ENCODE measurements at regions not wholly inside any gene's neighbourhood (a gene's known extent, or its start where the extent isn't known, plus 50 kb on each side); places are given as distances from the start of the nearest gene placed in this dataset.

GRCh38 chr5:71899865-71900342 lies 180.8 kb downstream of the CARTPT start:
- DNase-seq (ENCODE audit: low read depth): no peak
- no peak for TF ChIP-seq CTCF (IDR thresholded peaks at IDR 0.05; ENCODE audit: insufficient read depth, low read depth, low read length)
- H3K4me3 ChIP-seq (ENCODE audit: low read depth, low read length): no peak overlapping the region

- no peak for DNase-seq (ENCODE audit: low read depth)
- no peak for TF ChIP-seq CTCF (IDR thresholded peaks at IDR 0.05; ENCODE audit: insufficient read depth, low read depth, low read length)
Observed at GRCh38 chr5:71903808-71904207, 184.7 kb downstream of the CARTPT start.

GRCh38 chr5:71904852-71905251 lies 185.8 kb downstream of the CARTPT start:
- TF ChIP-seq CTCF (IDR thresholded peaks at IDR 0.05; ENCODE audit: insufficient read depth, low read depth, low read length): no peak
- no peak overlapping the region for H3K4me3 ChIP-seq (ENCODE audit: low read depth, low read length)
- DNase-seq (ENCODE audit: low read depth): no peak

More at GRCh38 chr5:71903808-71904207, 184.7 kb downstream of the CARTPT start:
- no peak overlapping the region for H3K4me3 ChIP-seq (ENCODE audit: low read depth, low read length)

GRCh38 chr5:71905834-71906711 lies 187.0 kb downstream of the CARTPT start:
- H3K4me3 ChIP-seq (ENCODE audit: low read depth, low read length): no peak overlapping the region
- peak; percentile 46 for DNase-seq (ENCODE audit: low read depth)
- no peak for TF ChIP-seq CTCF (IDR thresholded peaks at IDR 0.05; ENCODE audit: insufficient read depth, low read depth, low read length)

- DNase-seq (ENCODE audit: low read depth): no peak
- H3K4me3 ChIP-seq (ENCODE audit: low read depth, low read length): no peak overlapping the region
- TF ChIP-seq CTCF (IDR thresholded peaks at IDR 0.05; ENCODE audit: insufficient read depth, low read depth, low read length): no peak
Observed at GRCh38 chr5:71907001-71907588, 188.0 kb downstream of the CARTPT start.

- no peak overlapping the region for H3K4me3 ChIP-seq (ENCODE audit: low read depth, low read length)
- no peak for TF ChIP-seq CTCF (IDR thresholded peaks at IDR 0.05; ENCODE audit: insufficient read depth, low read depth, low read length)
- no peak for DNase-seq (ENCODE audit: low read depth)
Observed at GRCh38 chr5:71907608-71908145, 188.6 kb downstream of the CARTPT start.
